ENCODE measurements at regions not wholly inside any gene's neighbourhood (a gene's known extent, or its start where the extent isn't known, plus 50 kb on each side); places are given as distances from the start of the nearest gene placed in this dataset.

- Histone ChIP-seq H4K20me1 (replicated peaks in 1 of 2; ENCODE audit: control insufficient read depth in 1 of 2, insufficient read depth in 2 of 2, low read length in 2 of 2) (no peaks in the 10 kb centered on the region), H3K23me2 (ENCODE audit: low read depth, low read length) (no peaks in the 10 kb centered on the region), H3K56ac (replicated peaks; ENCODE audit: insufficient read length, low read depth, low read length) (no peak overlapping the region), H3K36me3 (ENCODE audit: control insufficient read depth in 2 of 4, insufficient read depth in 4 of 4, low read length in 3 of 4) (no peaks in the 10 kb centered on the region), H3K9me3 (ENCODE audit: insufficient read depth in 2 of 2, low read depth in 1 of 2, low read length in 1 of 2) (peaks cover 10 to 13% of the 10 kb centered on the region in 2 experiments), H2AK5ac (ENCODE audit: low read depth, low read length) (no peak overlapping the region), H3K79me2 (ENCODE audit: control insufficient read depth in 1 of 2, insufficient read depth in 2 of 2, low read length in 2 of 2) (no peaks in the 10 kb centered on the region), H4K91ac (replicated peaks; ENCODE audit: insufficient read length, low read length) (no peak overlapping the region), H4K5ac (ENCODE audit: insufficient read length, low read depth, low read length) (no peak overlapping the region), H3K23ac (ENCODE audit: insufficient read length) (no peak overlapping the region), H3K4me2 (ENCODE audit: insufficient read depth in 1 of 2, low read depth in 2 of 2, low read length in 2 of 2) (no peak overlapping the region), H2BK12ac (ENCODE audit: low read depth, low read length) (no peak overlapping the region), H3K27ac (ENCODE audit: low read depth, low read length) (no peak overlapping the region), H3K27me3 (replicated peaks in 1 of 4; ENCODE audit: control insufficient read depth in 3 of 4, extremely low read depth in 1 of 4, insufficient read depth in 3 of 4, low read length in 3 of 4) (no peaks in the 10 kb centered on the region), H2BK15ac (ENCODE audit: low read length) (no peak overlapping the region), H3K4ac (replicated peaks; ENCODE audit: insufficient read length, low read depth, low read length) (no peak overlapping the region), H2AFZ (ENCODE audit: low read length) (no peak overlapping the region; the same call in 1 of the 2 replicates), H2BK120ac (replicated peaks; ENCODE audit: low read depth, low read length) (no peak overlapping the region), H2BK5ac (ENCODE audit: low read depth, low read length) (no peak overlapping the region), H3K14ac (ENCODE audit: insufficient read length) (no peak overlapping the region), H3K9ac (replicated peaks in 1 of 4; ENCODE audit: extremely low read depth in 1 of 4, low read depth in 3 of 4, low read length in 3 of 4) (no peak overlapping the region), H2BK20ac (ENCODE audit: low read length) (no peak overlapping the region), H3K18ac (ENCODE audit: extremely low read depth, low read length) (no peak overlapping the region), H3K4me3 (ENCODE audit: extremely low read depth in 1 of 4, insufficient read depth in 2 of 4, low read depth in 3 of 4, low read length in 4 of 4) (no peak overlapping the region), H3K79me1 (ENCODE audit: low read depth, low read length) (no peaks in the 10 kb centered on the region), H4K8ac (ENCODE audit: extremely low read depth, insufficient read depth, low read length) (no peak overlapping the region), H3K4me1 (replicated peaks in 1 of 4; ENCODE audit: control insufficient read depth in 3 of 4, insufficient read depth in 4 of 4, low read length in 3 of 4) (no peaks in the 10 kb centered on the region)
- FAIRE-seq (no peak), DNase-seq (ENCODE audit: low read depth in 1 of 2, low spot score in 2 of 2) (no peak)
- ChIA-PET CTCF (ENCODE audit: partially characterized antibody) (no interaction called here), POLR2A (ENCODE audit: partially characterized antibody) (no interaction called here)
- no peak for TF ChIP-seq BRCA1 (IDR thresholded peaks at IDR 0.05; ENCODE audit: low read depth, low read length)
- no peak for TF ChIP-seq JUND (IDR thresholded peaks at IDR 0.05; ENCODE audit: low read length)
- TF ChIP-seq FOSL1 (IDR thresholded peaks at IDR 0.05; ENCODE audit: insufficient read depth, low read depth, low read length), result no peak
- TF ChIP-seq CBX5 (IDR thresholded peaks at IDR 0.05; ENCODE audit: low read depth, low read length), result no peak
- no peak for TF ChIP-seq KDM4A (IDR thresholded peaks at IDR 0.05; ENCODE audit: low read depth, low read length, severe bottlenecking)
- no peak for TF ChIP-seq SP2 (IDR thresholded peaks at IDR 0.05; ENCODE audit: low read length)
- no peak for TF ChIP-seq SP1 (IDR thresholded peaks at IDR 0.05; ENCODE audit: low read depth, low read length)
- TF ChIP-seq RXRA (IDR thresholded peaks at IDR 0.05; ENCODE audit: insufficient read depth, low read depth, low read length), result no peak
- no peak for TF ChIP-seq ATF2 (IDR thresholded peaks at IDR 0.05; ENCODE audit: low read length)
- no peak for TF ChIP-seq SRF (IDR thresholded peaks at IDR 0.05; ENCODE audit: low read depth, low read length)
- no peak for TF ChIP-seq CBX8 (IDR thresholded peaks at IDR 0.05; ENCODE audit: borderline replicate concordance, low read depth, low read length)
- 89% methylated on average over 2 of the region's 2 CpGs; no CpG with 5 or more reads in 1 of the 2 experiments for WGBS, 2 experiments (ENCODE audit: extremely low coverage in 1 of 2, insufficient coverage in 1 of 2, insufficient read length in 1 of 2, insufficient replicate concordance in 2 of 2, low coverage in 1 of 2, low lambda C conversion rate in 2 of 2, missing lambda C conversion rate in 1 of 2)
These were observed 699.9 kb downstream of the DSC3 start for GRCh38 chr18:30342675-30343074.
